ENCODE measurements at regions not wholly inside any gene's neighbourhood (a gene's known extent, or its start where the extent isn't known, plus 50 kb on each side); places are given as distances from the start of the nearest gene placed in this dataset.

DNA sequence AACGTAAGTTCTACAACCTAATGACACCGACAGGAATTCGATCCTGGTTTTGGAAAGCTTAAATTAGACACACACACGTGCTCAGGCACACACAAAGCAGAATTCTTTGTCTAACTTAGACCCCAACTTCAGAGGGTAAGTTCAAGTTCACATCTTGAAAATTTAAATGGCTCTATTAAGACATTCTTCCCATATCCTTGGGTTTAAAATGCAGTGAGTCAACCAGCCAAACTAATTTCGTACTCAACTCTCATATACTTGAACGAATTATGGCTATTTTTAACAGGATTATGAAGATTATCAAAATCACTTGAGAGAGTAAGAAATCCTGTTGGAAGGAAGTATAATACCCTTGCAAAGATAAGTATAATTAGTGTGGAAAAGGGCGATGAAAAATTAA is 53.2 kb upstream of the ARL4C start:
- no peak for TF ChIP-seq POLR2A (IDR thresholded peaks at IDR 0.05; ENCODE audit: extremely low read depth, insufficient read length)
- TF ChIP-seq, protein P1, sequence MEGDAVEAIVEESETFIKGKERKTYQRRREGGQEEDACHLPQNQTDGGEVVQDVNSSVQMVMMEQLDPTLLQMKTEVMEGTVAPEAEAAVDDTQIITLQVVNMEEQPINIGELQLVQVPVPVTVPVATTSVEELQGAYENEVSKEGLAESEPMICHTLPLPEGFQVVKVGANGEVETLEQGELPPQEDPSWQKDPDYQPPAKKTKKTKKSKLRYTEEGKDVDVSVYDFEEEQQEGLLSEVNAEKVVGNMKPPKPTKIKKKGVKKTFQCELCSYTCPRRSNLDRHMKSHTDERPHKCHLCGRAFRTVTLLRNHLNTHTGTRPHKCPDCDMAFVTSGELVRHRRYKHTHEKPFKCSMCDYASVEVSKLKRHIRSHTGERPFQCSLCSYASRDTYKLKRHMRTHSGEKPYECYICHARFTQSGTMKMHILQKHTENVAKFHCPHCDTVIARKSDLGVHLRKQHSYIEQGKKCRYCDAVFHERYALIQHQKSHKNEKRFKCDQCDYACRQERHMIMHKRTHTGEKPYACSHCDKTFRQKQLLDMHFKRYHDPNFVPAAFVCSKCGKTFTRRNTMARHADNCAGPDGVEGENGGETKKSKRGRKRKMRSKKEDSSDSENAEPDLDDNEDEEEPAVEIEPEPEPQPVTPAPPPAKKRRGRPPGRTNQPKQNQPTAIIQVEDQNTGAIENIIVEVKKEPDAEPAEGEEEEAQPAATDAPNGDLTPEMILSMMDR (IDR thresholded peaks at IDR 0.05; ENCODE audit: low read depth, low read length) = no peak
